ENCODE measurements at regions not wholly inside any gene's neighbourhood (a gene's known extent, or its start where the extent isn't known, plus 50 kb on each side); places are given as distances from the start of the nearest gene placed in this dataset.
A peak's percentile ranks its signal among the peaks of the same experiment; 100 is the strongest.
"Not testable (repeated sequence)": the region's sequence is repeated elsewhere in the genome, so short reads cannot be mapped to it uniquely, and the experiment has no call there.

DNA sequence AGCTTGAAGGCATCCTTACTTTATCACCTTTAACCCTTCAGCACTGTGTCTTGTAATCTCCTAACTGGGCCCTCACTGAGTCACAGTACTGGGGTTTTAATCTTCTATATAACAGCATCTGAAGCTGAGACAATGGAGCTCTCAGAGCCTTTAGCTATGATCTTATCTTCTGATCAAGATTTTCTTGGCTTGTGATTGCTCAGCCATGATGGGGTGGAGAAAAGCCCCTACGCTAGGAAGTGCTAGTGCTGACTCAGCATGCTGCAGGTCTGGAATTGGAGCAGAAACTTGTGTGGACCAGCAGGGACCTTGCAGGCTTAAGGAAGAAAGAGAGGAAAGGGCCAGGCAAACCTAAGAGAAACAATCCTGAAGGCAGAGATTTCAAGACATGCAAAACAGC lies 71.7 kb upstream of the EED start:
- intact Hi-C loops (cut with DNase I) = loop anchor here in 2 of 10 donors (5.0 kb wide), 1 partner anchor 101 kb away; no protein-coding TSS in a partner anchor
- Histone ChIP-seq H3K27ac (peak overlapping the region in 5 of 12 donors; percentile 74 to 87 (median 82)), H3K36me3 (no peaks in the 10 kb centered on the region), H3K27me3 (no peaks in the 10 kb centered on the region), H3K4me3 (no peak overlapping the region), H3K4me1 (peaks cover 6 to 64% (median 41%) of the 10 kb centered on the region in 12 donors), H3K9me3 (no peaks in the 10 kb centered on the region)
- TF ChIP-seq, protein P1, sequence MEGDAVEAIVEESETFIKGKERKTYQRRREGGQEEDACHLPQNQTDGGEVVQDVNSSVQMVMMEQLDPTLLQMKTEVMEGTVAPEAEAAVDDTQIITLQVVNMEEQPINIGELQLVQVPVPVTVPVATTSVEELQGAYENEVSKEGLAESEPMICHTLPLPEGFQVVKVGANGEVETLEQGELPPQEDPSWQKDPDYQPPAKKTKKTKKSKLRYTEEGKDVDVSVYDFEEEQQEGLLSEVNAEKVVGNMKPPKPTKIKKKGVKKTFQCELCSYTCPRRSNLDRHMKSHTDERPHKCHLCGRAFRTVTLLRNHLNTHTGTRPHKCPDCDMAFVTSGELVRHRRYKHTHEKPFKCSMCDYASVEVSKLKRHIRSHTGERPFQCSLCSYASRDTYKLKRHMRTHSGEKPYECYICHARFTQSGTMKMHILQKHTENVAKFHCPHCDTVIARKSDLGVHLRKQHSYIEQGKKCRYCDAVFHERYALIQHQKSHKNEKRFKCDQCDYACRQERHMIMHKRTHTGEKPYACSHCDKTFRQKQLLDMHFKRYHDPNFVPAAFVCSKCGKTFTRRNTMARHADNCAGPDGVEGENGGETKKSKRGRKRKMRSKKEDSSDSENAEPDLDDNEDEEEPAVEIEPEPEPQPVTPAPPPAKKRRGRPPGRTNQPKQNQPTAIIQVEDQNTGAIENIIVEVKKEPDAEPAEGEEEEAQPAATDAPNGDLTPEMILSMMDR (IDR thresholded peaks at IDR 0.05) = no peak
- no peak for TF ChIP-seq POLR2A (IDR thresholded peaks at IDR 0.05)
- 40 to 65% (median 56%) methylated on average over 1 of the region's 1 CpG for WGBS, 4 donors
- no peak for ATAC-seq
- no peak for DNase-seq

DNA sequence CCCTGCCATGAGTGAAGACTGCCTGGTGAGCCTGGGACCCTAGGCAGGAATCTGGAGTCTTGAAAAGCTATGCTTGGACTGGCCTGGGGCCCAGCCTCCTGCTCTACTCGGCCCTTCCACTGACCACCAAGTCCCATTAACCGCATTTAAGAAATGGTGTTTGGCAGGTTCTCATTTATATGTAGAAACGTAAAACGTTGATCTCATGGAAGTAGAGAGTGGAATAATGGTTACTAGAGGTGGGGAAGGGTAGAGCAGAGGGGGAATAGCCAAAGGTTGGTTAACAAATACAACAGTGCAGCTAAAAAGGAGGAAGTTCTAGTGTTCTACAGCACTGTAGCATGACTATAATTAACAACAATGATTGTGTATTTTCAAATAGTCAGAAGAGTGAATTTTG lies 72.9 kb upstream of the EED start:
- no peak for TF ChIP-seq POLR2A (IDR thresholded peaks at IDR 0.05)
- TF ChIP-seq, protein P1 (IDR thresholded peaks at IDR 0.05) = no peak
- H3K9me3 ChIP-seq = no peaks in the 10 kb centered on the region
- peaks cover 6 to 57% (median 43%) of the 10 kb centered on the region in 12 donors for H3K4me1 ChIP-seq
- no peak for ATAC-seq
- intact Hi-C loops (cut with DNase I) = loop anchor here in 2 of 10 donors (5.0 kb wide), 1 partner anchor 99 kb away; no protein-coding TSS in a partner anchor
- 93 to 97% (median 94%) methylated on average over 4 of the region's 4 CpGs for WGBS, 4 donors
- no peaks in the 10 kb centered on the region for H3K36me3 ChIP-seq
- no peaks in the 10 kb centered on the region for H3K27me3 ChIP-seq
- DNase-seq = no peak
- no peak overlapping the region for H3K4me3 ChIP-seq
- peak overlapping the region in 1 of 12 donors; percentile 82 for H3K27ac ChIP-seq

DNA sequence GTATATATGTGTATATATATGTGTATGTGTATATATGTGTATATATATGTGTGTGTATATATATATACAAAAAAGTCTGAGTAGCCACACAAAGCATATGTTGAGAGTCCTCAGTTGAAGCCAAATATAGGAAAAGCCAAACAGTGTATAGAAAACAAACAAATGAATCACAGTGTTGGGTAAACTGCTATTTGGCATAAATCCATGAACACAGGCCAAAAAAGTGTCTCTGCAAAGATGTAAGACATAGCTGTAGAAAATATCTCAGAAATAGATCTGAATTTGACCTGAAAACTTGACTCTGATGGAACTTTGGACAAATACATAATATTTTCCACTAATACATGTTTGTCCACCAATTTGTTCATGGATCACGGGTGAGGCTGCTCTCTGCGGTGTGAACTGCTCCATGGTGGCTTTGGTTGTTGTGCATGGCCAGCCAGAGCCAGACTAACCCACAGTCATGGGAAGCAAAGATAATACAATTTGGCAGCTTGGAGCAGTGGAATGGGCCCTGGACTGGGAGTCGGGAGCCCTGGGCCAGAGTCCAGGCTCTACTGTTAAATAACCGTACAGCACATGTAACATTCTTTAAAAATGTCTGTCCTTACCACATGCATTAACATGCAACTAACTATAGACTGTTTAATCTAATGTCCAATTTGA lies 76.9 kb upstream of the EED start:
- DNase-seq = no peak
- ATAC-seq = peak in 3 of 4 donors; percentile 41 to 70 (median 60)
- intact Hi-C loops (cut with DNase I) = no loop called here
- peak overlapping the region in 3 of 12 donors; percentile 11 to 41 (median 18) for H3K27ac ChIP-seq
- TF ChIP-seq, protein P1 (IDR thresholded peaks at IDR 0.05) = no peak
- TF ChIP-seq POLR2A (IDR thresholded peaks at IDR 0.05) = no peak
- H3K27me3 ChIP-seq = no peaks in the 10 kb centered on the region
- peaks cover 0 to 35% (median 8%) of the 10 kb centered on the region in 12 donors for H3K4me1 ChIP-seq
- 55 to 73% (median 60%) methylated on average over 4 of the region's 4 CpGs for WGBS, 4 donors
- H3K4me3 ChIP-seq = no peak overlapping the region
- no peaks in the 10 kb centered on the region for H3K36me3 ChIP-seq
- H3K9me3 ChIP-seq = peaks cover 0 to 3% (median 0%) of the 10 kb centered on the region in 12 donors

DNA sequence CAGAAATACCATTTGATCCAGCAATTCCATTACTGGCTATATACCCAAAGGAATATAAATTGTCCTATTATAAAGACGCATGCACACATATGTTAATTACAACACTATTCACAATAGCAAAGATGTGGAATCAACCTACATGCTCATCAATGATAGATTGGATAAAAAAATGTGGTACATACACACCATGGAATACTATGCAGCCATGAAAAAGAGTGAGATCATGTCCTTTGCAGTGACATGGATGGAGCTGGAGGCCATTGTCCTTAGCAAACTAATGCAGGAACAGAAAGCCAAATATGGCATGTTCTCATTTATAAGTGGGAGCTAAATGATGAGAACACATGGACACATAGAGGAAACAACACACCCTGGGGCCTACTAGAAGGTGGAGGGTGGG lies 78.3 kb upstream of the EED start:
- ATAC-seq; H3K27ac ChIP-seq; H3K9me3 ChIP-seq; intact Hi-C loops (cut with DNase I); H3K4me3 ChIP-seq; DNase-seq; H3K27me3 ChIP-seq; H3K36me3 ChIP-seq: not testable (repeated sequence)
- WGBS, 4 donors = 94 to 100% (median 99%) methylated on average over 1 of the region's 1 CpG
- peaks cover 0 to 41% (median 15%) of the 10 kb centered on the region in 12 donors for H3K4me1 ChIP-seq
